ENCODE measurements at regions not wholly inside any gene's neighbourhood (a gene's known extent, or its start where the extent isn't known, plus 50 kb on each side); places are given as distances from the start of the nearest gene placed in this dataset.

- TF ChIP-seq POLR2AphosphoS5 (IDR thresholded peaks at IDR 0.05; ENCODE audit: low read depth, low read length) (no peak), POLR2A (IDR thresholded peaks at IDR 0.05; ENCODE audit: low read depth, low read length) (no peak), TAF1 (IDR thresholded peaks at IDR 0.05; ENCODE audit: low read depth, low read length) (no peak), POU2F2 (IDR thresholded peaks at IDR 0.05; ENCODE audit: low read depth, low read length) (no peak)
Measured at GRCh38 chr9:35547889-35548418, 57.1 kb upstream of the TESK1 start.
